ENCODE measurements at regions not wholly inside any gene's neighbourhood (a gene's known extent, or its start where the extent isn't known, plus 50 kb on each side); places are given as distances from the start of the nearest gene placed in this dataset.

- TF ChIP-seq CTCF (IDR thresholded peaks at IDR 0.05) (no peak), POLR2A (IDR thresholded peaks at IDR 0.05) (no peak)
Observed at GRCh38 chr14:101683365-101683764, 78.1 kb upstream of the PPP2R5C start.

Data from Peyer's patch (tissue), 4 donors.